Neural crest cell (in vitro differentiated cells): ENCODE measurements at regions not wholly inside any gene's neighbourhood (a gene's known extent, or its start where the extent isn't known, plus 50 kb on each side); places are given as distances from the start of the nearest gene placed in this dataset.
A peak's percentile ranks its signal among the peaks of the same experiment; 100 is the strongest.

Experiments
- DNase-seq: peaks from one replicate; pipeline ENCODE4 v3.0.0; 2021; ENCODE audit warnings: low read depth, mixed read lengths, low spot score
- H3K27ac Mint-ChIP-seq: one replicate; pipeline ENCODE4 v1.8.0; 2021; ENCODE audit warnings: mild to moderate bottlenecking, mixed read lengths; ENCODE audit not compliant: unreplicated experiment
- H3K27me3 Mint-ChIP-seq: 2 replicates; pipeline ENCODE4 v1.8.0; 2021; ENCODE audit warnings: low read depth, mild to moderate bottlenecking, mixed read lengths
- H3K36me3 Mint-ChIP-seq: 2 replicates; pipeline ENCODE4 v1.8.0; 2021; ENCODE audit warnings: low read depth, mild to moderate bottlenecking, mixed read lengths
- H3K4me1 Mint-ChIP-seq: 2 replicates; pipeline ENCODE4 v1.8.0; 2021; ENCODE audit warnings: mixed read lengths
- H3K4me3 Mint-ChIP-seq: one replicate; pipeline ENCODE4 v1.8.0; 2021; ENCODE audit warnings: mild to moderate bottlenecking, mixed read lengths
- H3K9me3 Mint-ChIP-seq: 2 replicates; pipeline ENCODE4 v1.8.0; 2021; ENCODE audit warnings: mixed read lengths
- CTCF ChIP-seq: fragments of 200-600 bp; sonication (generic); conservative IDR thresholded peaks from 2 replicates; pipeline ENCODE4 v1.5.0; 2021; ENCODE audit warnings: antibody characterized with exemption, mild to moderate bottlenecking

DNA sequence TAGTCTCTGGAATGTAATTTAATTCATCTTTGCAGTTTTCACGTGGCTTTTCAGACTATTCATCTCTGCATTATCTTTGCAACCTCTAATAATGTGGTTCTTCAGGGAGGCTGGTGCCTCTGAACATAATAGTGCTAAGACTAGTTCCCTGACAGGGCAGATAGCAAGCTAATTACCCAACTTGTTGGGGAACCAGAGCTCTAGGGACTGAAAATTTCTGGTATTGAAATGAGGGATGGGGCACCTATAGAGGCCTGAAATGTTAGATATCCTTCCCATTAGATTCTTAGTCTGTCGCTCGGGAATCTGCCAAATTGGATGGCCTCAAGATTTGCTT is 693.6 kb upstream of the MAP3K7 start:
- Mint-ChIP-seq H3K9me3 (peaks cover 6% of the 10 kb centered on the region), H3K27me3 (no peaks in the 10 kb centered on the region), H3K27ac (no peak overlapping the region), H3K36me3 (no peaks in the 10 kb centered on the region), H3K4me3 (no peak overlapping the region), H3K4me1 (no peaks in the 10 kb centered on the region)
- no peak for DNase-seq
- no peak for TF ChIP-seq CTCF

DNA sequence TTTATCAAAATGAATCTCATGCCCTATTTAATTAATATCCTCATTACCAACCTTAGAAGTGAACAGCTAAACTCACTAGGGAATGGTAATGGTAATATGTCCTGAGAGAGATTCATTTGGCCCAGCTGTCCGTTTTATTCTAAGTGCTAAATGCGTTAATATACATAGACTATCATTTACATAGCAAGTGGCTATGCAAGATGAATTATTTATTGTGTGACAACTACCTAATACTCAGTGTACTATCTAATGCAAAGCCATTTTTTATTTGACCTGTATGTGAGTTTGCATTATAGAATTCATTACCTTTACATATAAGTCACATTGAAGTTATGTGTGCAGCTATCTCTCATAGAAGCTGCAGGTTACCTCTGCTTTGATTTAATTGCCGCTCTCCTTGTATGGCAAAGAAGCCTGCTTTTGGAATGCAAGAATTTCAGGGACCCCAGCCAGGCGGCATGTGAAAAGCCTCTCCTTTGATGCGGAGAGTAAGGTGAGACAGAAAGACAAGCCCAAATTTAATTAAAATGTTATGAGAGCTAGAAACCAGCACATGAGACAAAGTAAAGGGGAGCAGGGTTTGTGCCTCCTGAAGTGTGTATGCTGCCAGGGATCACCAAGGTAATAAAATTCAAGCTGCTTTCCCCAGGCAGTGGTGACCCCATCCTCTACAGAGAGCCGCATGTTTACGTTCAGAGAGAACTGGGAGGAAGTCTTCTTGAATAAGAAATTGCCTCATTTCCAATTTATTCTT is 693.0 kb upstream of the MAP3K7 start:
- TF ChIP-seq CTCF: no peak
- H3K27ac Mint-ChIP-seq: no peak overlapping the region
- no peak overlapping the region for H3K4me3 Mint-ChIP-seq

DNA sequence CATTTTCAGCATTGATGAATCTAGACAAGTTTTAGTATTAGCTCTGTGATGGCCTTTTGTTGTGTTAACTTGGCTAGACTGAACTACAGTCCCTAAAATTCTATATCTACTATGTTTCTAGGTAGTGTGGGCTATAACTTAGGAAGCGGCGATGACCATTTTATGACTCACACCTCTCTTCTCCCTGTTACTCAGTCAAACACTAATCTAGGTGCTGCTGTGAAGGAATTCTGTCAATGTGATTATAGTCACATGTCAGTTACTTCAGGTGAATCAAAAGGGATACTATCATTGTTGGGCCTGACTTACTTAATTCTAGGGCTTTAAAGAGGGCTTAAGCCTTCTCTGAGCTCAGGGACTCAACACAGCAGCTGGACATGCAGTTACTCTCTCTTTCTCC is 691.5 kb upstream of the MAP3K7 start:
- Mint-ChIP-seq H3K27me3 (no peaks in the 10 kb centered on the region), H3K4me3 (no peak overlapping the region), H3K36me3 (no peaks in the 10 kb centered on the region), H3K27ac (no peak overlapping the region), H3K9me3 (peaks cover 6% of the 10 kb centered on the region), H3K4me1 (no peaks in the 10 kb centered on the region)
- no peak for DNase-seq
- no peak for TF ChIP-seq CTCF

More for the DNA sequence above, 693.0 kb upstream of the MAP3K7 start:
- Mint-ChIP-seq H3K27me3 (no peaks in the 10 kb centered on the region), H3K4me1 (no peaks in the 10 kb centered on the region), H3K9me3 (peaks cover 6% of the 10 kb centered on the region), H3K36me3 (no peaks in the 10 kb centered on the region)
- DNase-seq: no peak

GRCh38 chr6:91276315-91276714 is 689.4 kb upstream of the MAP3K7 start:
- DNase-seq: no peak
- Mint-ChIP-seq H3K4me1 (no peaks in the 10 kb centered on the region), H3K36me3 (no peaks in the 10 kb centered on the region), H3K9me3 (no peaks in the 10 kb centered on the region), H3K4me3 (no peak overlapping the region), H3K27ac (no peak overlapping the region), H3K27me3 (no peaks in the 10 kb centered on the region)
- TF ChIP-seq CTCF: peak; percentile 68

DNA sequence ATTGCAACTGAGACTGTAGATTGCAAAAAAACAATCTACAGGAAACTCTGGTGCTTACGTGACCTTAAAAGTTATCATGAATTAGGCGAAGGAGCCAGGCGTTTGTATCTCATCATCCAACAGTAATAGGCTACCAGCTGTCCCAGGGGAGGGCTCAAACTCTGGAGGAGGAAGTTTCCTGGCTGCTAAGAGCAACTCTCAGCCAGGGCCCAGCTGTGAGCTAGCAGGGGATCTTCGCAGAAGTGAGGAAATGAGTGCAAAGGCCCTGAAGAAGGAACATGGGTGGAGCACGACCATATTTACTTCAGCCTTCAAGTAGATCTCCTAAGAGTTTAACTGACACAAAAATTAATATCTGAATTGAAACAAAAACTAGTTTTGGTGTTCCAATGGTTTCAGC is 686.9 kb upstream of the MAP3K7 start:
- no peak for DNase-seq
- Mint-ChIP-seq H3K4me3 (no peak overlapping the region), H3K9me3 (peaks cover 2% of the 10 kb centered on the region), H3K27ac (no peak overlapping the region), H3K36me3 (no peaks in the 10 kb centered on the region), H3K27me3 (no peaks in the 10 kb centered on the region), H3K4me1 (no peaks in the 10 kb centered on the region)
- TF ChIP-seq CTCF: no peak

- Mint-ChIP-seq H3K36me3 (no peaks in the 10 kb centered on the region), H3K9me3 (peaks cover 2% of the 10 kb centered on the region), H3K27me3 (no peaks in the 10 kb centered on the region), H3K4me1 (peaks cover 4% of the 10 kb centered on the region), H3K4me3 (no peak overlapping the region), H3K27ac (no peak overlapping the region)
- DNase-seq: no peak
- no peak for TF ChIP-seq CTCF
Measured at GRCh38 chr6:91271807-91272206, 684.9 kb upstream of the MAP3K7 start.
